ENCODE measurements at regions not wholly inside any gene's neighbourhood (a gene's known extent, or its start where the extent isn't known, plus 50 kb on each side); places are given as distances from the start of the nearest gene placed in this dataset.

- TF ChIP-seq CTCF (IDR thresholded peaks at IDR 0.05) (no peak), POLR2A (IDR thresholded peaks at IDR 0.05) (no peak)
Observed at GRCh38 chr18:72427721-72428120, 116.4 kb downstream of the CBLN2 start.

Measured in uterus (tissue), 2 donors.